Fibroblast of villous mesenchyme (primary cell): ENCODE measurements at regions not wholly inside any gene's neighbourhood (a gene's known extent, or its start where the extent isn't known, plus 50 kb on each side); places are given as distances from the start of the nearest gene placed in this dataset.

Experiments used
- DNase-seq: peaks from one replicate; pipeline ENCODE4 v3.0.0-alpha.2; 2010; ENCODE audit warnings: low read depth
- H3K4me3 ChIP-seq: 2 replicates; pipeline ENCODE4 v1.5.1; 2011; ENCODE audit warnings: low read depth, mild to moderate bottlenecking, low read length
- CTCF ChIP-seq: IDR thresholded peaks from 2 replicates; pipeline ENCODE4 v1.5.1; 2012; ENCODE audit warnings: low read depth, mild to moderate bottlenecking, low read length; ENCODE audit not compliant: insufficient read depth

GRCh38 chr20:43316271-43316670, 126.6 kb upstream of the PTPRT start:
- TF ChIP-seq CTCF, result no peak
- no peak overlapping the region for H3K4me3 ChIP-seq
- DNase-seq, result no peak

GRCh38 chr20:43309266-43309665, 119.6 kb upstream of the PTPRT start:
- H3K4me3 ChIP-seq, result no peak overlapping the region
- no peak for TF ChIP-seq CTCF
- no peak for DNase-seq

GRCh38 chr20:43306837-43307236, 117.1 kb upstream of the PTPRT start:
- H3K4me3 ChIP-seq, result no peak overlapping the region
- TF ChIP-seq CTCF, result no peak
- DNase-seq, result no peak

- TF ChIP-seq CTCF, result no peak
- H3K4me3 ChIP-seq, result no peak overlapping the region
- DNase-seq, result no peak
Observed at GRCh38 chr20:43305749-43306148, 116.0 kb upstream of the PTPRT start.

- TF ChIP-seq CTCF, result no peak
- H3K4me3 ChIP-seq, result no peak overlapping the region
- no peak for DNase-seq
Observed at GRCh38 chr20:43304598-43304997, 114.9 kb upstream of the PTPRT start.

- no peak for DNase-seq
- H3K4me3 ChIP-seq, result no peak overlapping the region
- no peak for TF ChIP-seq CTCF
Observed at GRCh38 chr20:43302936-43303335, 113.2 kb upstream of the PTPRT start.

- no peak for DNase-seq
- TF ChIP-seq CTCF, result no peak
- no peak overlapping the region for H3K4me3 ChIP-seq
Observed at GRCh38 chr20:43300901-43301300, 111.2 kb upstream of the PTPRT start.
